Thyroid gland (tissue), 4 donors: ENCODE measurements at regions not wholly inside any gene's neighbourhood (a gene's known extent, or its start where the extent isn't known, plus 50 kb on each side); places are given as distances from the start of the nearest gene placed in this dataset.

Source experiments
- CTCF ChIP-seq, 6 experiments: fragments of 200-600 bp in 3 of 6; fragments of 450-650 bp in 3 of 6; sonication (generic) in 3 of 6; IDR thresholded peaks; one replicate each; pipeline ENCODE4 v1.5.1; 2016 to 2019; ENCODE audit warnings: antibody characterized with exemption in 6 of 6, mild to moderate bottlenecking in 2 of 6, inconsistent platforms in 1 of 6, moderate library complexity in 1 of 6
- POLR2A ChIP-seq, 2 donors: fragments of 450-650 bp; IDR thresholded peaks; one replicate each; pipeline ENCODE4 v1.6.1; 2017; ENCODE audit warnings: antibody characterized with exemption in 2 of 2, mild to moderate bottlenecking in 2 of 2, moderate library complexity in 1 of 2

- TF ChIP-seq POLR2A (IDR thresholded peaks at IDR 0.05) (no peak), CTCF (IDR thresholded peaks at IDR 0.05) (no peak)
Observed at GRCh38 chr20:60641879-60642447, 610.1 kb upstream of the CDH4 start.
